NCI-H1417 (cell line): ENCODE measurements at regions not wholly inside any gene's neighbourhood (a gene's known extent, or its start where the extent isn't known, plus 50 kb on each side); places are given as distances from the start of the nearest gene placed in this dataset.
"Not testable (repeated sequence)": the region's sequence is repeated elsewhere in the genome, so short reads cannot be mapped to it uniquely, and the experiment has no call there.

Experiments
- DNase-seq, 3 experiments: peaks; one replicate each; lab custom pipeline; 2025; lab: John Stamatoyannopoulos, UW

DNA sequence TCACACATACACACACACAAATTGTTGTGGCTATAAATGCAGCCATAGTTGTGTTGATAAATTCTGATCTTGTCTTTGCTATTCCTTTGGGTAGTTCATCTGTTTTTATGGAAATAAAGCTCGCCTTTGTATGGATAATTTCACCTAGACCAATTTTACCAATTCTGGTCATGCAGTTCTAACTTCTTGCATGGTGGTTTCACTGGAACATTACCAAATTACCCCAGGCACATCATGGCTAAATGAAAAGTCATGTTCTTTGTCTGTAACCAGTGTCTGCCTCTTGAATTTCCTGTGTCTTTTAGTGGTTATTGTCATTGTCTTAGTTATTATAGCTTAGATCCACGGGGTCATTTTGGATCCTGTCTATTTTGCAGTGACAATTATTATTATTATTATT lies 50.3 kb upstream of the TMC1 start:
- DNase-seq: no peak

DNA sequence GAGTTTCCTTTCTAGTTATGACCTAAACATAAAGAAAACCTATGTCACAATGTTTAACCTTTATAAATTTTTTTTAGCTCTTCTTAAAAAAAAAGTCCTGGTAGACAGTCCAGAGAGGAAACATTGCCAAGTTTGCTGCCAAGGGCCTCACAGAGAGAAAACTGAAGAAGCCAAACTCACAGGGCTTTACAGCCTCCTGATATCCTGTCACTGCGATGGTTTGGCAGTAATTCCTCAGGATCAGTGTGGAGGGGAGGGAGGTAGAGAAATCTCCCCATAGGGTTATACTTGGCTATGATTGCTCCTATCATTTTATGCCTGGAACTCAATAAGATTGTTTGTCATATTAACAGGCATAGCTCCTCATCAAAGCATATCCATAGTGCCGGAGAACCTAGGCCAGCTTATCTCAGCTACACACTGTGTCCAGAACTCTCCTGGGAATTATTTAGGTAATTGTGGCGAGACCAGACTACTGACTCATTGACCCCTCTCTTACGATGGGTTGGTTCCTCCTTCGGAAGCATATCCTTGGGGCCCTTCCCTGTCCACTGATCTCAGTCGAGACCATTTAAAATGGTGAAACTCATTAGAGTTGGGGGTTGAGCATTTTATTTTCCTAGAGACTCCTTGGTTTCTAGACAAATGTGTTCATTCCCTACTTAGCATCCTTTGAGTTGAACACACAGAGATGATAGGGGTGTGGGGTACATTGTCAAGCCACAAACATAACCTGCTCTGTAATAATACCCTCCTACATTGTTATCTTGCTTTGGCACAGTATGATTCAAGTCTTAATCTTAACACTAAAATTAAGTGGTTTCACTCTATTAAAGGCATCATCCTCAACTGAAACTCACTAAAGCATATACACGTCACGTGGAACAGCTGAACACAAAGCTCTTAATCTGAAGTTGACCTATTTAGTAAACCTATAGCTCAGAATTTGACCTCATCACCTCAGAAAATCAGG lies 53.4 kb upstream of the TMC1 start:
- DNase-seq: no peak

DNA sequence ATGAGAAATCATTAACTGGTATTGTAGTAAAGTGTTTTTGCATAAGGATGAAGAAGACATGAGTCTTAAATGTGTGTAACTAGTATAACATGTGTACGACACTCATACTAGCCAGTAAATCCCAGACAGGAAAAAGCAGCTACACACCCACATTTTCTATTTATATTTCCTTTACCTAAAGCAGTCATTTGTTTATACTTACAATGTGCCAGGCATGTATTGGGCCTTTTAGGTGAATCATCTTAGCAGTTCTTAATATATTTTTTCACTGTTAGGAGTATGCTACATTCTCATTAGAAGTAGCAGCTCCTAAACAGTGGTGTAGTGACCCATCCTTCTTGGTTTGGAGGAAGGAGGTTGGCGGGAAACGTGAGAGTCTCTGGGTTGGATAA lies 55.8 kb upstream of the TMC1 start:
- no peak for DNase-seq

DNA sequence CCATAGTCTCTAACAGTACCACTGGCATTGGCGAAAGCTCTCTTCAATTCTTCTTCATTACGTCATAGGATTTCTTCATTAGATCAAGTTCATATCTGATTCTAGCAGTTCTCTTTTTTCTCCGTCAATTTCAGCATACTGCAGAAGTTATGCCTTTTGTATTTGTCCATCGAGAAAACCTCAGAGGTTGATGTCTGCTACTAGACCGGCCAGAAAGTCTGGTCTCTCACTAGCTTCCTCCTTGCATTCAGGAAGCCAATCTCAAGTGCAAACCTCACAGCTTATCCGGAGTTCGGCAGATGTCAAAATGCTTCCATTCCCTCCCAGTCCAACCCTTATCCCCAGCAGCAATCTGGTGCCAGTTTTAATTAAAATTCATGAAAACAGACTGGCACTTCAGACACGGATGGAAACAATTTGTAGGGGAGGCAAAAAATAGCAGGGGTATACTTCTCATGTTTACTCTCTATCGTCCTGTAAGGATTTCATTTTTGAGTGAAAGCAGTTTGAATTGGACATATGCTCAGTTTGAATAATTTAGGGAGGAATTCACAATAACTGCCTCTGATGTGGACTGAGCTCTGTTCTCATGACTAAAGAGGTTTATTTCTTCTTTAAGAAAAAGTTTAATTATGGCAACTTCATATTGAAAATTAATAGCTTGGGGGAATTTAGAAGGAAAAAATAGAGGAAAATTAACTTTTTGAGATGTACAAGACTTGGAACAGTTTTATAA lies 56.4 kb upstream of the TMC1 start:
- DNase-seq: no peak

DNA sequence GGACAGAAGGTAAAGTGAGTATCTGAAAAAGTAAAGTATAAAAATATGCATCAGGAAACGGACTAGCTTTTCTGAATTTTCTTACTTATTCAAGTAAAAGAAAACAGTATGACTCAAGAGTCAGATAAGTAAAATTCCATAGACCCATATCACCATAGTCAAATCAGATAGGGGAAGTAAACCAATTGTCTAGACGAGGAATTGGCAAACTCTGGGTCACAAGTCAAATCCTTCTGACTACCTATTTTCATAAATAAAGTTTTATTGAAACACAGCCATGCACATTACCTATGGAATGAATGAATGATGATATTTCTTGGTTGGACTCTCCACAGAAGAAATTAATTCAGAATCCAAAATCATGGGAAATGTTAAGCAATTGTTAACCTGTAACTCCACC lies 59.1 kb upstream of the TMC1 start:
- DNase-seq: no peak

DNA sequence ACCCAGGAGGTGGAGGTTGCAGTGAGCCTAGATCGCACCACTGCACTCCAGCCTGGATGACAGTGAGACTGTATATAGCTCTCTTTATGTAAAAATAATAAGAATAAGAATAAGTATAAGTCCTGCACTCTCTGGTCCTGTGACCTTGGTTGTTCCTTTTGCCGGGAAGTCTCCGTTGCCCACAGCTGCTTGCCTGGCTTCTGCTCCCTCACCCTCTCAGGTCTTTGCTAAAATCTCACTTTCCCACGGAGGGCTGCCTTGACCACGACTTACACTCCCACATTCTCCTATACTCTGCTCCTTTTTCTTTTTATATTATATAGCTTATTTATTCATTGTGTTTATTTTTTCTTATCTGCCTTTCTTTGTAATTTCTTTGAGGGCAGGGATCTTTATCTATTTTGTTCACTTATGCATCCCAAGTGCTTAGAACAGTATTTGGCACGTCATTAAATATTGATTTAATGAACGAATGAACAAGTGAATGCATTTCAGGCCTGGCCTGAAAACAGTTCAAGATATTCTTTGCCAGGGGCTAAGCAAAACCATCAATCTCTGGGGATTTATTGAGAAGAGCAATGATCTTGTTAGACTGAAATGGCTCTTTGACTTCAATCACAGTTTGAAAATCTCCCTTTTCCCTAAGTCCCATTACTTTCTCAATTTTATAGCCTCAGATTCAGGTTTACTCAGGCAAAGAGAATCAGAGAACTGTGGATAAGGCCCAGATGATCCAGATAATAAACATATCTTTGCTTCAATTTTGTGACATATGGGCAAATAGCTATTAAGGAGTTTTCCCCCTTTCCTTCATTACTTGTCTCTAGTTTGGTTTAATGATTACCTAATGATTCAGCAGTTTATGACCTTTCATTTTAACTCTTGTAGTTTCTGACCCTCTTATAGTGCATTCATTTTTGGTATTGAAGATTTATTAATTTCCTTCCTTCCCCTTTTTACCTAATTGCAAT lies 60.8 kb upstream of the TMC1 start:
- DNase-seq: no peak

DNA sequence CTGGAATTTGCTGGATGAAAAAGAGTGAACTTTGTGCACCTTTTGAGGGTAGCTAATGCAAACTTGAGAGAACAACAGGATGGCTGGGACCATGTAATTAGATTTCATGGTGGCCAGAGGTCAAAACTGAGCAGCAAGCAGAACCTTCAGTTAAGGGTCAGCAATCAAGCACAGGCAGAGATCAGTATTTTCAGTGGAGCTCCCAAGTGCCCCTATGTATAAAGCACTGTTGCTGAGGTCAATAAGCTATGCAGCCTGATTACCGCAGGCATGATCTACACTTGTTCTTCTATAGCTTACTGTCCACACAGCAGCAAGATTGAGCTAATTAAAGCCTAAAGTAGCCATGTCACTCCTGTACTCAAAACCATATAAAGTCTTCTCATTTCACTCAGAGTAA lies 62.1 kb upstream of the TMC1 start:
- DNase-seq: no peak

DNA sequence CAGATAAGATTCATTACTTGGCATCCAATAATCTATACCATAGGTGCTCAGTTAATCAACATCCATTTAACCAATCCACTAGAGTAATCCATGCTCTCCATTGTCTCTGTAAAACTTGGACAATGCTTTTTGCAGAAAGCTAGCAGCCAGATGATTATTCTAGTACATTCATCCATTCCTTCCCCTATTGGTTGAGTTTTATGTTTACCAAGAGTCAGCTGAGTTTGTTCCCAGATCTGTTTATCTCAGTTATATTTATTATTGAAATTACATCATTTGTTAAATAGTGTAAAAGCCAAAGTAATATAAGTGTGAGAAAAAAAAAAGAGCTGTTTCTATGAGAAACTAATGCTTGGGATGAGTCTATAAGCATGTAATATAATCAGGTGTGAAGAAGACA lies 63.3 kb upstream of the TMC1 start:
- DNase-seq: no peak

DNA sequence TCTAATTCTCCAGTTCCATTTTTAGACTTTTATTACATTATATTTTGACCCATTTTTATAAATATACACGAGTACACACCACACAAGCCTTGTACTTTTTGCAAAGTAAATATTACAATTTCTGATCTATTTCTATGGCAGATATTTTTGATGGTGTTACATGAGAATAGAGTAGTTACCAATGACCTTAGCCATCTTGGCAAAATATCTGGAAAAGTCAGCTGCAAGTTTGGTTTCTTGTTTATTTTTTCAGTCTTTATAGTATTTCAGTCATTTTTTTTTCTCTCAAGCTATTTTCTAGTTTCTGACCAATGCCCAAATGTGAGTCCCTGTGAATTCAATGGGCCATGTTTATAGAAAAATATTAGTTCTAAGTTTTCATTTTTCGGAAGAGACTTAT lies 64.0 kb upstream of the TMC1 start:
- no peak for DNase-seq

DNA sequence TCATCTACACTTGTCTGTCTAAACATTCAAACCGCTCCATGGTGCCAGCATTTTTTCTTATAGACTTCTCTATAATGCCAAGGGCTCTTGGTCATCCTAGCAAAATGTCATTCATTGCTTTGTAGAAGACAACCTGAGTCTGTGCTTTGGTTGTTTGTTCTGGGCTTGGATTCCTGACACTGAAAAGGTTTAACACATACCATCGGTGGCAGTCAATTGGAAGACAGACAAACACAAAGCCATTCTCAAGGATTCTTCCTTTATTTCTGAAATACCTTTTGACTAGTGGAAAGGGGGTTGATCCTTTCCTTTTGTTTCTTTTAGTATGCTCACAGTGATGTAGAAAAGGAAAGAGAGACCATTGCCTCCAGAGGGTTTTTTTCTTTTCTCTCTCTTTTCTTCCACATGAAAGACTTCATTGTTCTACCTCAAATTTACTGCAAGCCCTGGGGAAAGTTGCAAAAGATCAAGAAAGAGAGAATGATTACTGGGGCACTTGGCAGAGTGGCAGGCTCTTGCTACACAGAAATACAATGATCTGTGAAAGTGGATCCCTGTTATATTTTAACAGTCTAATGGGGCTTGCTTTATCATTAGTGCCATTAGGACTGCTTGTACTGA lies 66.4 kb upstream of the TMC1 start:
- peak in 1 of 3 experiments; percentile 14 for DNase-seq

DNA sequence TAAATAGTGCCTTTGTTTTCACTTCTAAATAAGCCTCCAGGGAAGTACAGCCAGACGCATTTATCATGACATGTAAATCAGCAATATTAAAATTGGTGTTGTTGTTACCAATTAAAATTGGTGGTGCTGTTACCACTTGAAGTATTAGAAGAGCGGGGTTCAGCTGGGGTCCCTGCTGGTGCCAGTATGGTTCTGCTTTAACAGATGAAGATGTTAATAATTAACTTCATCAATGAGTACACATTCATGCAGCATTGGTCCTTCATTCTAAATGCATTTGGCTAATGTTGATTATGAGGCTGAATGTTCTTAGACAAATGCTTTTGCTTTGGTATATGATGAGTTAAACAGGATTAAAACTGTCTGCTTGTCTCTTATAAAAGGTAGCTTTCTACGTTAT lies 67.6 kb upstream of the TMC1 start:
- no peak for DNase-seq

DNA sequence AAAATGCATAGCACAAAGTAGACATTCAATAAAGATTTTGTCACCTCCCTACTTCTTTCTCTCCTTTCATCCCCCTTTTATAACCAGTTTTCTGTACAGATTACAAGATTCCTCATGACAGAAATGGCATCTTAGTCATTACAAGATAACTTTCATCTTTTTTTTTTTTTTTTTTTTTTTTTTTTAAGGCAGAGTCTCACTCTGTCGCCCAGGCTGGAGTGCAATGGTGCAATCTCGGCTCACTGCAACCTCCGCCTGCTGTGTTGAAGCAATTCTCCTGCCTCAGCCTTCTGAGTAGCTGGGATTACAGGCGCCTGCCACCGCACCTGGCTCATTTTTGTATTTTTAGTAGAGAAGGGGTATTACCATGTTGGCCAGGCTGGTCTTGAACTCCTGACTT lies 75.2 kb upstream of the TMC1 start:
- not testable (repeated sequence) for DNase-seq

DNA sequence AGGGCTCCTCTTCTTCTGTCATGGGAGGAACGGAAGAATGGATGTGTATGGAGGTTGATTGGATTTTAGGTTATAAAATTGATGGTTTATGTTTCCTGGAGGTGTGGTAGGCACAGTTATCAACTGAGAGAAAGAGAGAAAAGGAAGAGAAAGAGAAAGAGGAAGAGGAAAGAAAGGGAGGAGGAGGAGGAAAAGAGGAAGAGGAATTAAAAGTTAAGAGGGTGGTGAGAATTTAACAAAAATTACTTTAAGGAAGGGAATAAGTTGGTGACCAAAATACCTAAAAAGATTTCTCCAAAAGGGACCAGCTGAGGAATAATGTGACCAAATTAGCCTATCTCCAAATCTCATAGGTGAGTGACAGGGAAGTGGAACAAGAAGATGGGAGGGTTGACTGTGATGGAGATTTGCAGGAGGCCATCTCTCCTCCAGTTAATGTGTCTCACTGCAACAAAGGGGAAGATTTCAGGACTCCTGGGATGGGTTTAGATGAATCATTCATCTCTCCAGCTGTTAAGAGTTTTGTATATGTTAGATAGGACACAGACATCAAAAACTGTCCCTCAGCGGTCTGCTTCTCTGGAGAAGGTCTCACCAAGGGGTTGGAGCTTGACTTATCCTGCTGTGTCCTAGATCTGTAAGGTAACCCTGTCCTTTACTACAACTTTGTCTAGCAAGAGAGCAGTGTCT lies 76.0 kb upstream of the TMC1 start:
- DNase-seq: no peak

DNA sequence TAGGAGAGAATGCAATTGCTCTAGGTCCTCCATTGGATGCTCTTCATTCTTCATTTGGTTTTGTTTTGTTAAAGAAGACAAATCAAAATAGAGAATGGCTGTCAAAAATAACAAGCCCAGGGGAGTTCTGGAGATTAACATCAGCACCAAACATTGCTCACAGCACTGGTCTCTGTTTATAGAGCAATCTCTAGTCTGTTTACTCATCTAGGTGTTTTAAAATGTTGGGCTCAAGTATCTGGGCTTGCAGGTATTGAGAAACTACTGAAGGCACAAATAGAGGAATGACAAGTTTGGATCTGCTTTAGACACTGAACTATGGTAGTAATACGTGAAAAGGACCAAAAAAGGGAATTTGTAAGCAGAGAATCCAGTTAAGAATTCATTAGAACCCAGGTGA lies 77.0 kb upstream of the TMC1 start:
- no peak for DNase-seq

DNA sequence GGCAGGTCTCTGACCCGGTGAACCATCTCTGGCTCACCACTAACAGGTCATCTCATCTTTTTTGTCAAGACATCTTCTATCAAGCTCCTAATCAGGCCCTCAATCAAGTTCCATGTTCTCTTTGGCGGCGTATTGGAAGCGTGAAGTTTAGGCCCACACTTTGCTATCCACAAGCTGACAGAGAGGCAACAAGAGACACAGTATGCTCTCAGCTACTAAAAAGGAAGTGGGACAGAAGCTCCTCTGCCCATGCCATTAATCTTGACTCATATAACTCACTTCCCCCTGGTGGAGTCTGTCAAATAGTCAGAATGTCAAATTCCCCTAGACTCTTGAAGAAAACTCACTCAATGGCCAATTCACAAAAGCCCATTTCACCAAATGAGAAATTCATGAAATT lies 77.6 kb upstream of the TMC1 start:
- no peak for DNase-seq

DNA sequence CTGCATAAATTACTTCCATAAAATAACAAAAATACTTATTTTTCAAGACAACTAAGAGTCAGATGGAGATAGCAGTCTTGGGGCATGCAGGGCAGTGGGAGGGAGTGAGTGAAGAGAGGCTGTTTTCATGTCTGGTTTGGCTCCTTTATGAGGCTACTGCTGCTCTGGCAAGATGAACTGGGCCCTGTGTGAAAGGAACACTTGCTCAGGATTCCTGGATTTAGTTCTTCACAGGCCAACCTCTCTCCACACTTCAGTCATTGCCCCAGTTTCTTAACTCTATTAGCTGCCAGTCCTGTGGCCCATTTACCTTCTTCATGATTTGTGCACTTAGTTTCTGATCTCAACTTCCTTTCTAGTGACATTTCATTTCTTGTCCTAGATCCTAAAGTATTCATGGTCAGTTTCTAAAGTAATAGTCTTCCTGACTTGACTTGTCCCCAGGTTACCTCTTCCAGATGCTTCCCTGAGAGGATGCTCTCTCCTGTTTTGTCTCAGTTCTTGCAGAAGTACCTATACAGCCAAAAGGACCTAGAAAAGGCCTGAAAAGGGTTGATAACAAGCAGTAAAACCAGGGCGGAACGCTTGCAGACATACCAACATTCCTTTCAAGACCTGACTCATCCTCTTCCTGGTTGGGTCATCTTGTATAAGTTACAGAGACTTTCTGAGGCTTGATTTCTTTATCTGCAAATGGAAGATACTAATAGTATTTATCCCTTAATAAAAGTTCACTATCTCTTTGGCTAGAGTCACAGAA lies 77.0 kb upstream of the ZFAND5 start:
- DNase-seq: no peak

DNA sequence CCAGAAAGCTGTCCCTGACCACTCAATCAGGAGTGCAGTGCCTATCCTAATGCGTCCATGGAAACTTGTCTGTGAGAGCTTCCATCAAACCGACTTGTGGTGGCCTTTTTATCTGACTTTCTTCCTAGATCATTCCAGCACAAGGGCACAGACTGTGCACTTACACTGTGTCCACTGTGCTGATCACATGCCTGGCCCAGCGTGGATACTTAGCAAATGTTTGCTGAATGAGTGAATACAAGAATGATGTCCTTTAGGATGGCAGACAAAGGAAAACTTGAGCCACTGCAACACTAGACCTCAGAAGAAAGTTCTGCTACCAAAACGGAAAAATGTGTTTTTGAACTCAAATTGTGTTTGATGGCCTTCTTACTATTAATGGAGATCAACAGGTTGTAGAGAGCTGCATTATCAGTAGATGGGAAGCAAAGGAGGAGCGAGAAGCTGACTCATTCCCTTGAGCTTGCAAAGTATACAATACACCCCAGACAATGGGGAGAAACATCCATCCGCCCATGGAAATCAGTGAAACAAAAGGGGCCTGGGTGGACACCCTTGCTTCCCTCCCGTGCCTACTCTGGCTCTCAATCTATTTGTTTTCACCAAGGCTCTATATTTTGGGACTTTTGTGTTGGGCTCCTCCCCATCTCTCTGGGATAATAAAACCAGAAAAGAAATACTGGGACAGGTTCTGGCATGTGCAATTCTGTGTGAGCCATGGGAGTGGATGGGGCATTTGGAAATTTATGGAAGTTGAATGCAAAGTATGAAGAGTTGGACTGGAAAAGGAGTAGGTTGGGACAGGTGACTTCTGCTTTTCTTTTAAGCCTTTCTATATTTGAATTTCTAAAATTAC lies 76.2 kb upstream of the ZFAND5 start:
- no peak for DNase-seq

DNA sequence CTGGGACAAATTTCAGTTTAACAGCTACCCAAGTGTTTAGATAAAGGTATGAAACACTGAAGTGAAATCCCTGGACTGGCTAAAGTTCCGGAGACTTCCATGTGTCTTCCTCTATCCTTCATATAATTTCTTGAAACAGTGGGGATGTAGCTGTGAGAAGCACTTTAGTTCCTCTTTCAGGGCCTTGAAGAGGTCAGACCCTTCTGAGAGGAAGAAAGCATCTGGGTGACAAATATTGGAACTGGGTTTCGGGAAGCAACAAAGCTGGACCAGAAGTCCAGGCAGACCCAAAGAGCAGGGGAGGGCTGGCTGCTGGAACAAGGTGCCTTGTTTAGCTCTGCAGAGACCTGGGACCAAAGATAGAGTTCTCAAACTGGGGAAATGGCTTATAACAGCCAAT lies 75.4 kb upstream of the ZFAND5 start:
- DNase-seq: no peak

DNA sequence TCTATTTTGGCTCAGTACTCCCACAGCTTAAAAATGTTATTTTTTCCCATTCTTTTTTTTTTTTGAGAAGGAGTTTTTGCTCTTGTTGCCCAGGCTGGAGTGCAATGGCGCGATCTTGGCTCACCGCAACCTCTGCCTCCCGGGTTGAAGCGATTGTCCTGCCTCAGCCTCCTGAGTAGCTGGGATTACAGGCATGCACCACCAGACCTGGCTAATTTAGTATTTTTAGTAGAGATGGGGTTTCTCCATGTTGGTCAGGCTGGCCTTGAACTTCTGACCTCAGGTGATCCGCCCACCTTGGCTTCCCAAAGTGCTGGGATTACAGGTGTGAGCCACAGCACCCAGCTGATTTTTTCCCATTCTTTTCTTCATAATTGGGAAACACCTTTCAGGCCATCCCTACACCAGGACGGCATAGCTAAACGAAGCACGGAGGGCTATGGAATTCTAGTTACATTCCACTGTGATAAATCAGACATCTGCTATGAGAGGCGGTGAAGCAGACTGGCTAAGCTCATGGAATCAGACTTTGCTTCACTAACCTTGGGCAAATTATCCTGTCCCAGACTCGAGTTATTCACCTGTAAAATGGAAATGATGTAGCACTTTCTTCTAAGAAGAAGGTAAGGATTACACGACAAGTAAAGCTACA lies 68.7 kb upstream of the ZFAND5 start:
- DNase-seq: not testable (repeated sequence)
